ENCODE measurements at regions not wholly inside any gene's neighbourhood (a gene's known extent, or its start where the extent isn't known, plus 50 kb on each side); places are given as distances from the start of the nearest gene placed in this dataset.

DNA sequence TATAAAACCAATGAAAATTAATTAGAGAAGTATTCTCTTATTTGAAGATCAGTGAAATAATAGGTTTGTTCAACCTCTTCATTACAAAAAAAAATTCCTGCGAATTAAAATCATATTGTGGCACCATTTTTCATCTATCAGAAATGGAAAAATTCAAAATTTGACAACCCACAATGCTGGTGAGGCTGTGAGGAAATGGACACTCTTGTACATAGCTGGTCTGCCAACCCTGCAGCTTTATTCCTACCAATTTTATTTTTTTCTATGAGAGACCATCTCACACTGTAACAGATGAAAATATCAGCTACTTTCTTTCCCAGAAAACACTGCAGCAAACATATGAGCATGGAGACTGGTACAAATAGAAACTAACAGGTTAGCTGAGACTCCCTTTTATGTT lies 208.8 kb upstream of the SEMA3E start:
- no peak for TF ChIP-seq TOX (CRISPR knock-in tag; IDR thresholded peaks at IDR 0.05; ENCODE audit: borderline replicate concordance)
- no peak for TF ChIP-seq ISL1 (CRISPR knock-in tag; IDR thresholded peaks at IDR 0.05)
- TF ChIP-seq, protein P1, sequence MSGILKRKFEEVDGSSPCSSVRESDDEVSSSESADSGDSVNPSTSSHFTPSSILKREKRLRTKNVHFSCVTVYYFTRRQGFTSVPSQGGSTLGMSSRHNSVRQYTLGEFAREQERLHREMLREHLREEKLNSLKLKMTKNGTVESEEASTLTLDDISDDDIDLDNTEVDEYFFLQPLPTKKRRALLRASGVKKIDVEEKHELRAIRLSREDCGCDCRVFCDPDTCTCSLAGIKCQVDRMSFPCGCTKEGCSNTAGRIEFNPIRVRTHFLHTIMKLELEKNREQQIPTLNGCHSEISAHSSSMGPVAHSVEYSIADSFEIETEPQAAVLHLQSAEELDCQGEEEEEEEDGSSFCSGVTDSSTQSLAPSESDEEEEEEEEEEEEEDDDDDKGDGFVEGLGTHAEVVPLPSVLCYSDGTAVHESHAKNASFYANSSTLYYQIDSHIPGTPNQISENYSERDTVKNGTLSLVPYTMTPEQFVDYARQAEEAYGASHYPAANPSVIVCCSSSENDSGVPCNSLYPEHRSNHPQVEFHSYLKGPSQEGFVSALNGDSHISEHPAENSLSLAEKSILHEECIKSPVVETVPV (CRISPR knock-in tag; IDR thresholded peaks at IDR 0.05), result no peak
- no peak for TF ChIP-seq ZFP30 (CRISPR knock-in tag; IDR thresholded peaks at IDR 0.05)
- no peak for TF ChIP-seq RARB (CRISPR knock-in tag; IDR thresholded peaks at IDR 0.05)
- TF ChIP-seq, protein P2, sequence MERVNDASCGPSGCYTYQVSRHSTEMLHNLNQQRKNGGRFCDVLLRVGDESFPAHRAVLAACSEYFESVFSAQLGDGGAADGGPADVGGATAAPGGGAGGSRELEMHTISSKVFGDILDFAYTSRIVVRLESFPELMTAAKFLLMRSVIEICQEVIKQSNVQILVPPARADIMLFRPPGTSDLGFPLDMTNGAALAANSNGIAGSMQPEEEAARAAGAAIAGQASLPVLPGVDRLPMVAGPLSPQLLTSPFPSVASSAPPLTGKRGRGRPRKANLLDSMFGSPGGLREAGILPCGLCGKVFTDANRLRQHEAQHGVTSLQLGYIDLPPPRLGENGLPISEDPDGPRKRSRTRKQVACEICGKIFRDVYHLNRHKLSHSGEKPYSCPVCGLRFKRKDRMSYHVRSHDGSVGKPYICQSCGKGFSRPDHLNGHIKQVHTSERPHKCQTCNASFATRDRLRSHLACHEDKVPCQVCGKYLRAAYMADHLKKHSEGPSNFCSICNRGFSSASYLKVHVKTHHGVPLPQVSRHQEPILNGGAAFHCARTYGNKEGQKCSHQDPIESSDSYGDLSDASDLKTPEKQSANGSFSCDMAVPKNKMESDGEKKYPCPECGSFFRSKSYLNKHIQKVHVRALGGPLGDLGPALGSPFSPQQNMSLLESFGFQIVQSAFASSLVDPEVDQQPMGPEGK (CRISPR knock-in tag; IDR thresholded peaks at IDR 0.05; ENCODE audit: borderline replicate concordance), result no peak
- TF ChIP-seq, protein P3, sequence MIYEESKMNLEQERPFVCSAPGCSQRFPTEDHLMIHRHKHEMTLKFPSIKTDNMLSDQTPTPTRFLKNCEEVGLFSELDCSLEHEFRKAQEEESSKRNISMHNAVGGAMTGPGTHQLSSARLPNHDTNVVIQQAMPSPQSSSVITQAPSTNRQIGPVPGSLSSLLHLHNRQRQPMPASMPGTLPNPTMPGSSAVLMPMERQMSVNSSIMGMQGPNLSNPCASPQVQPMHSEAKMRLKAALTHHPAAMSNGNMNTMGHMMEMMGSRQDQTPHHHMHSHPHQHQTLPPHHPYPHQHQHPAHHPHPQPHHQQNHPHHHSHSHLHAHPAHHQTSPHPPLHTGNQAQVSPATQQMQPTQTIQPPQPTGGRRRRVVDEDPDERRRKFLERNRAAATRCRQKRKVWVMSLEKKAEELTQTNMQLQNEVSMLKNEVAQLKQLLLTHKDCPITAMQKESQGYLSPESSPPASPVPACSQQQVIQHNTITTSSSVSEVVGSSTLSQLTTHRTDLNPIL (CRISPR knock-in tag; IDR thresholded peaks at IDR 0.05; ENCODE audit: low read depth), result no peak
- TF ChIP-seq ZNF70 (CRISPR knock-in tag; IDR thresholded peaks at IDR 0.05), result no peak
- TF ChIP-seq BACH2 (CRISPR knock-in tag; IDR thresholded peaks at IDR 0.05; ENCODE audit: borderline replicate concordance), result no peak
